Epithelial cell of esophagus (primary cell): ENCODE measurements at regions not wholly inside any gene's neighbourhood (a gene's known extent, or its start where the extent isn't known, plus 50 kb on each side); places are given as distances from the start of the nearest gene placed in this dataset.
"Not testable (repeated sequence)": the region's sequence is repeated elsewhere in the genome, so short reads cannot be mapped to it uniquely, and the experiment has no call there.

Experiments
- DNase-seq: peaks from one replicate; pipeline ENCODE4 v3.0.0; 2010; ENCODE audit warnings: low read depth
- H3K4me3 ChIP-seq: 2 replicates; pipeline ENCODE4 v1.5.1; 2011; ENCODE audit warnings: mild to moderate bottlenecking, low read length, control low read depth
- CTCF ChIP-seq: IDR thresholded peaks from 2 replicates; pipeline ENCODE4 v1.5.1; 2011; ENCODE audit warnings: low read depth, mild to moderate bottlenecking, low read length, control low read depth, inconsistent platforms; ENCODE audit not compliant: insufficient read depth; ENCODE audit errors: missing control alignments

- DNase-seq: no peak
- TF ChIP-seq CTCF: no peak
Observed at GRCh38 chr21:31515253-31515652, 144.2 kb upstream of the SOD1 start.

GRCh38 chr21:31514598-31514997, 144.9 kb upstream of the SOD1 start:
- no peak overlapping the region for H3K4me3 ChIP-seq
- TF ChIP-seq CTCF: peak; percentile 26
- no peak for DNase-seq

More at GRCh38 chr21:31515253-31515652, 144.2 kb upstream of the SOD1 start:
- no peak overlapping the region for H3K4me3 ChIP-seq

- H3K4me3 ChIP-seq, DNase-seq: not testable (repeated sequence)
Observed at GRCh38 chr21:31513541-31513940, 146.0 kb upstream of the SOD1 start.

- H3K4me3 ChIP-seq, DNase-seq: not testable (repeated sequence)
Observed at GRCh38 chr21:31511999-31512398, 147.5 kb upstream of the SOD1 start.

GRCh38 chr21:31511258-31511657, 148.2 kb upstream of the SOD1 start:
- no peak overlapping the region for H3K4me3 ChIP-seq
- no peak for TF ChIP-seq CTCF
- DNase-seq: no peak

- TF ChIP-seq CTCF: peak; percentile 70
- no peak overlapping the region for H3K4me3 ChIP-seq
- DNase-seq: peak; percentile 86
Observed at GRCh38 chr21:31509194-31510017, 150.1 kb upstream of the SOD1 start.

- no peak for DNase-seq
- no peak overlapping the region for H3K4me3 ChIP-seq
- TF ChIP-seq CTCF: no peak
Observed at GRCh38 chr21:31505975-31506374, 153.5 kb upstream of the SOD1 start.

- peak; percentile 1 for TF ChIP-seq CTCF
- peak; percentile 94 for DNase-seq
- no peak overlapping the region for H3K4me3 ChIP-seq
Observed at GRCh38 chr21:31503939-31504338, 155.6 kb upstream of the SOD1 start.
